Astrocyte (in vitro differentiated cells and primary cell): ENCODE measurements at regions not wholly inside any gene's neighbourhood (a gene's known extent, or its start where the extent isn't known, plus 50 kb on each side); places are given as distances from the start of the nearest gene placed in this dataset.

Source experiments
- EZH2 ChIP-seq: IDR thresholded peaks from 2 replicates; pipeline ENCODE4 v1.6.1; 2012; ENCODE audit warnings: mild to moderate bottlenecking, low read length, inconsistent platforms; ENCODE audit not compliant: insufficient read depth
- TF ChIP-seq, protein P1 (sequence below): IDR thresholded peaks from 2 replicates; pipeline ENCODE4 v1.5.1; 2011; ENCODE audit warnings: low read depth, mild to moderate bottlenecking, inconsistent platforms, low read length, moderate library complexity; ENCODE audit not compliant: insufficient read depth

GRCh38 chr9:79955300-79955699, 383.5 kb downstream of the TLE4 start:
- TF ChIP-seq, protein P1, sequence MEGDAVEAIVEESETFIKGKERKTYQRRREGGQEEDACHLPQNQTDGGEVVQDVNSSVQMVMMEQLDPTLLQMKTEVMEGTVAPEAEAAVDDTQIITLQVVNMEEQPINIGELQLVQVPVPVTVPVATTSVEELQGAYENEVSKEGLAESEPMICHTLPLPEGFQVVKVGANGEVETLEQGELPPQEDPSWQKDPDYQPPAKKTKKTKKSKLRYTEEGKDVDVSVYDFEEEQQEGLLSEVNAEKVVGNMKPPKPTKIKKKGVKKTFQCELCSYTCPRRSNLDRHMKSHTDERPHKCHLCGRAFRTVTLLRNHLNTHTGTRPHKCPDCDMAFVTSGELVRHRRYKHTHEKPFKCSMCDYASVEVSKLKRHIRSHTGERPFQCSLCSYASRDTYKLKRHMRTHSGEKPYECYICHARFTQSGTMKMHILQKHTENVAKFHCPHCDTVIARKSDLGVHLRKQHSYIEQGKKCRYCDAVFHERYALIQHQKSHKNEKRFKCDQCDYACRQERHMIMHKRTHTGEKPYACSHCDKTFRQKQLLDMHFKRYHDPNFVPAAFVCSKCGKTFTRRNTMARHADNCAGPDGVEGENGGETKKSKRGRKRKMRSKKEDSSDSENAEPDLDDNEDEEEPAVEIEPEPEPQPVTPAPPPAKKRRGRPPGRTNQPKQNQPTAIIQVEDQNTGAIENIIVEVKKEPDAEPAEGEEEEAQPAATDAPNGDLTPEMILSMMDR = no peak
- TF ChIP-seq EZH2 = no peak
